ENCODE measurements at regions not wholly inside any gene's neighbourhood (a gene's known extent, or its start where the extent isn't known, plus 50 kb on each side); places are given as distances from the start of the nearest gene placed in this dataset.
"Not testable (repeated sequence)": the region's sequence is repeated elsewhere in the genome, so short reads cannot be mapped to it uniquely, and the experiment has no call there.

DNA sequence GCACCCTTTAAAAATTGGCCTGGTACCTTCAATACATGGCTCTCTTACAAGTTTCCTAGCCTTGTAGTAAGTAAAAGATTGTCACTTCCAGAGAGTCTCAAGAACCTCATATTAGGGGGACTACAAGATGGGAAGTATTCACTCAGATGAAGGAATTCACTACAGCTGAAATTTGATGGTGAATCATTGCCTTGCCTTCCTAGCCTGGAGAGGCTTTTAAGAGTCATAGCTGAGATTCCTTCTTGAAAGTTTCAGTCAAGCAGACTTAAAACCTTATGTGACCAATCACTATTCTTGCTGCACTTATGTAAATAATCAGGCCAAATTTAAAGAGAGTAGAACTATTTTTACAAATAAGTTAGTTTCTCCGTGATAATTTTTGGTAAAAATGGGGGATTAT, 451.6 kb downstream of the TRHDE start:
- DNase-seq: no peak
- intact Hi-C loops (cut with DNase I): no loop called here
- no peak for ATAC-seq

DNA sequence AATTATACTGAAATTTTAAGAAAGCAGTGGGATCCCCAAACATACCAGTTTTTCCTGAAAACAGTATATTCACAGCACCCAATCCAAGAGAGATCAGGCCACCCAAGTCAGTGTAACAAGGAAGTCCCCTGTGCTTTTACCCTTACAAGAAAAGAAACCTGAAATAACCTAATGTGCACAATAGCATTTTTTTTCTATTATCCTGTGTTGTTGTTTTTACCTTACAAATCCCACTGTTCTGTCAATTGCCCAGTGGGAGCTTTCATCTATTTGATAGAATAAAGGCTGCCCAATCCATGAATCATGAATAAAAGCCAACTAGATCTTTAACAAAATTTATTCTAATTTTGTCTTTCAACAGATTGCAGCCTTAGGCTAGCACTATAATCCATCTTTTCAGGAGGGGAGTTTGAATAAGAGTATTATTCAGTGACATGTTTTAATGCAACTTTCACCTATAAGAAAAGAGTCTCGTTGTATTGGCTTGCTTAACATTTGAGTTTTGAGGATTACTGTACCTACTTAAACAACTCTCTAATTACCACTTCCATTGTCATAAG, 457.4 kb downstream of the TRHDE start:
- intact Hi-C loops (cut with DNase I): no loop called here
- ATAC-seq (no peak), DNase-seq (no peak)

DNA sequence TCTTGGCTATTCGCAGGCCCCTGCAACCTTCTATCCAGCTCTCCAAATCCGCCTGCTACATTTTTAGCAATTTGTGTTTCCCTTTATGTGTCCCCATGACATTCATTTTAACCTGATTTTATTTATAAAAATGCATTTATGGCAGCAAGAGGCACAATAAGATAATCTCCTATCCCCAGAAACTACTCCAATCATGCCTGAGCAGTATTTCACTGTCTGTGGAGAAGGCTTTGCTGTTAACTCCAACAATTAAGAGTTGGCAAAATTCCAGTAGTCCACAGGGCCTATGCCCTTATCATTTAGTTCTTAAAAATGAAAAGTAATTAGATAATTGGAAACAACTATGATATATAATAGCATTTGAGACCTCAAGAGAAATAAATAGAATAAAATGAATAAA, 462.4 kb downstream of the TRHDE start:
- ATAC-seq (no peak), DNase-seq (no peak)
- intact Hi-C loops (cut with DNase I): no loop called here

DNA sequence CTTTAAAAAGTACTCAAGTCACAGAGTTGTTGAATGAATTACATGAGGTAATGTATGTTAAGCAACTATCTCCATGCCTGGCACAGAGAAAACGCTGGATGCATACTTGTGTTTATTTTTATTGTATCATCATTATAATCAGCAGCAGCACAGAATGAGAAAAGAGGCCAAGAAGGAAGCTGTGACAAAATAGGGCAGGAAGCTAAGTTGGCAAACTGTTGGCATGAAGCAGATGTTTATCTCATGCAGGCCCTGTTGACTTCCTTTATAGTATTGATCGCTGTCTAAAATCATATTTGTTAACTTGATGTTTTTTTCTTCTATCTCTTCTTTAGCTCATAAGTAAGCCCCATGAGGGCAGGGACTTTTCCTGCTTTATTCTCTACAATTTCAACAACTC, 466.6 kb downstream of the TRHDE start:
- intact Hi-C loops (cut with DNase I): no loop called here

DNA sequence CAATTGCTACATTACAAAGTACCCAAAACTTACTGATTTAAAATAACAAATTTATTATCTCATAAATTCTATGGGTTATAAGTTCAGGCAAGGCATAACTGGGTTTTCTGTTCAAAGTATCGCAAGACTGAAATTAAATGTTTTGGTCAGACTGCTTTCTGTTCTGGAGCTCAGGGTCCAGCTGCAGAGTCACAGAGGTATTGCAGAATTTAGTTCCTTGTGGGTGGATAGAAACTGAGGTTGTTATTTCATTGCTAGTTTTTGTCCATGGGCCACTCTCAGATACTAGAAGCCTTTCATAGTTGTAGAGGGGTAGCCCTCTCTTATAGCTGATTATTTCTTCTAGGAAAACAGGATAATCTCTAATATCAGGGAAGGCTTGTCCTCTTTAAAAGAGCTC, 467.9 kb downstream of the TRHDE start:
- ATAC-seq (no peak), DNase-seq (no peak)
- intact Hi-C loops (cut with DNase I): no loop called here

More for the DNA sequence above, 466.6 kb downstream of the TRHDE start:
- no peak for DNase-seq
- peak in 1 of 2 donors; percentile 31 for ATAC-seq

DNA sequence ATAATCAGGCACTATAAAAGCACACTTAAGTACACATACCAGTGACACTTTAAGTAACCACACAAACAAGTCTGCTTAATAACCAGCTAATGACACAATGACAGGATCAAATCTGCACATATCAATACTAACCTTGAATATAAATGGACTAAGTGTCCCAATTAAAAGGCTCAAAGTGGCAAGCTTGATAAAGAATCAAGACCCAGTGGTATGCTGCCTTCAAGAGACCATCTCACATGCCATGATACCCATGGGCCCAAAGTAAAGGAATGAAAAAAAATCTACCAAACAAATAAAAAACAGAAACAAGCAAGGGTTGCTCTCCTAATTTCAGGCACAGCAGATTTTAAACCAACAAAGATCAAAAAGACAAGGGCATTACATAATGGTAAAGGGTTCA, 470.4 kb downstream of the TRHDE start:
- intact Hi-C loops (cut with DNase I): no loop called here
- DNase-seq: no peak
- ATAC-seq: no peak

DNA sequence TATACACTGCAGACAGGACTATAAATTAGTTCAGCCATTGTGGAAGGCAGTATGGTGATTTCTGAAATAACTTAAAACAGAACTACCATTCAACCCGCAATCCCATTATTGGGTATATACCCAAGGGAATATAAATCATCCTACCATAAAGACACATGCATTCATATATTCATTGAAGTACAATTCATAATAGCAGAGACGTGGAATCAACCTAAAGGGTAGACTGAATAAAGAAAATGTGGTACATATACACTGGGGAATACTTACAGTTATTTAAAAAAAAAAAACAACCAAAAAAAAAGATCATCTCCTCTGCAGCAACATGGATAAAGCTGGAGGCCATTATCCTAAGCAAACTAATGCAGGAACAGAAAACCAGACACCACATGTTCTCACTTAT, 473.9 kb downstream of the TRHDE start:
- intact Hi-C loops (cut with DNase I): no loop called here
- DNase-seq: no peak
- ATAC-seq: no peak

DNA sequence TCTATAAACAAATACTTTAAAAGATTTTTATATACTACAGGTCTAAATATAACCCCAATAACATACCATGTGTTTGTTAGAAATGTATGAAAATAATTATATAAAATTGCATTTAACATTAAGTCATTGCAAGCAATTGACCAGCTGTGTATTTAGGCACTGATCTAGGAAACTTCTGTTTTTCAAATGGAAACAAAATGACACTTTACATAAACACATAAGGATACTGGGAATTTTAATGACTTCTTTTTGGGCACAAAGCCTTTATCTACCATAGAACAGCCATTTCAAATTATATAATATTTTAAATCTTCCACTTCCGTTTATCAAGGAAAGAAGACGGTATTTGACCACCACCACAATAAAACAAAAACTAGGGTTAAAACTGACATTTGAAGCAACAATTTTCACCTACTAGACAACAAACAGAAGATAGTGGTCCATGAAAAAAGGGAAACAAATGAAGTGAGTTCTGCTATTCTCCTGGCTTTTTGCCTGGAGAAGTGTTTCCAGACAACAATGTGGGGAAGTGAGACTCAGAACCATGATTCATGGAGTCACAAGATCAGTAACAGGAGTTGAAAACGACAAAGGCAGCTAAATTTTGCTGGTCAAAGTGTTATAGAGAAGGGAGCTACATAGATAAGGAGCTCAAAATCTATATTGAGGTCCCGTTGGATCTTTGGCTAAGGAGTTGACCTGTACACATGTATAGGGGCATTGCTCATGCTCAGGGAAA, 475.1 kb downstream of the TRHDE start:
- peak; percentile 33 to 44 for ATAC-seq
- DNase-seq: no peak

DNA sequence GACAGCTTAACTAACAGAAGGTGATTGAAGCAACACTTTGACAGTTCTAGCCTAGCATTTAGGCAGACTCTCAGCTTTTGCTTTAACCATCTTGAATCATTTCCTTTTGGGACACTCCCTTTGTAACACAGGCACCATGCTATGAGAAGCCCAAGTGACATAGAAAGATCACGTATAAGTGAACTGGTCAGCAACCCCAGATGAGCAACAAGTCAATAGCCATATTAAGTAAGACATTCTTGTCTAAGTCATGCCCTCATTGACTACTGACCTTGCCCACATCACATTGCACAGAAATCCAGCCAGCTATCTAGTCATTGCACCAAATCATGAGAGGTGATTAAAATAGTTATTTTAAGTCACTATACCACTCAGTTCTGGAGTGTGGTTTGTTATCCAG, 476.8 kb downstream of the TRHDE start:
- intact Hi-C loops (cut with DNase I): no loop called here
- ATAC-seq (no peak), DNase-seq (no peak)

More for the DNA sequence above, 475.1 kb downstream of the TRHDE start:
- intact Hi-C loops (cut with DNase I): no loop called here

DNA sequence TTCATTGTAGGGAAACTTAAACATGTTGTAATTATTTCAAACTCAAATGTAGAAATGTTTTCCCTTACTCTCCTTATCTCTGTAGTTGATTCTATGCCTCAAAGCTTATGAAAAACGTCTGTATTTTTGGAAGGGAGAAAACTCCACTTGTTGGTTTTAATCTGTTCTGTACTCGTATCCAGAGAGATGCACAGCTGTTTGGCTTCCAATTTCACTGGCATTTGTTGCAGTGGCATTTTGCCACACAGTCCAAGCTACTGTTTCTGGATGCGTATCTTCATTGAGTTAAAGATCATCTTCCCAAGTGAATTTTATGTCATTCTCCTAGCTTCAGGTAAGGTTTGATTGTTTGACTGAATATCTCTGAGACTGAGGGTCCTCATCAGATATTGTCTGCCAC, 481.4 kb downstream of the TRHDE start:
- no peak for ATAC-seq
- DNase-seq: no peak
- intact Hi-C loops (cut with DNase I): no loop called here

DNA sequence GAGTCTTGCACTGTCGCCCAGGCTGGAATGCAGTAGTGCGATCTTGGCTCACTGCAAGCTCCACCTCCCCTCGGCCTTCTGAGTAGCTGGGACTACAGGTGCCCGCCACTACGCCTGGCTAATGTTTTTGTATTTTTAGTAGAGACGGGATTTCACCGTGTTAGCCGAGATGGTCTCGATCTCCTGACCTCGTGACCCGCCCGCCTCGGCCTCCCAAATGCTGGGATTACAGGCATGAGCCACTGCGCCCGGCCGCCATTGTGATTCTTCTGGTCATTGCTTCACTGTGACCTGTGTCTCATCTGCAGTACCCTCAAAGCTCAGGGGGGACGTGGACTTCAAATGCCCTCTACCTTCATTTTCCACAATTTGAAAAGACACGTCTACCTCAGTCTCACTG, 481.9 kb downstream of the TRHDE start:
- intact Hi-C loops (cut with DNase I); DNase-seq; ATAC-seq: not testable (repeated sequence)

DNA sequence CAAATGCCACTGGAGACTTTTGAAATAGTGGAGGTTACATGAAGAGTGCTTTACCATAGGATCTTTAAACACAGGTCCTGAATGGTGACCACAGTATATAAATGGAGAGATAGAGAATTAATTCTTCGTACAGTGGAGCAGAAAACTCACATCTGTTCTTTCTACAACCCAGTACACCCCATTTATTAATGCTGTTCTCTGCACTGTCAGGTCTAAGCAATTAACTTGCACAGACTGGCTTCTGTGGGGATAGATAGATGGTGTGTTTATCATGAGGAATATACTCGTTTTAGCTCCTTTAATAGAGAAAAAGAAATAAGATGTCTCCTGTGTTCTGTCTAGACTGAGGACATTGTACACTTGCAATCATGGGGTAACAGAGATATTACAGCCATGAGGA, 494.3 kb downstream of the TRHDE start:
- ATAC-seq: no peak
- DNase-seq: no peak
- intact Hi-C loops (cut with DNase I): no loop called here

DNA sequence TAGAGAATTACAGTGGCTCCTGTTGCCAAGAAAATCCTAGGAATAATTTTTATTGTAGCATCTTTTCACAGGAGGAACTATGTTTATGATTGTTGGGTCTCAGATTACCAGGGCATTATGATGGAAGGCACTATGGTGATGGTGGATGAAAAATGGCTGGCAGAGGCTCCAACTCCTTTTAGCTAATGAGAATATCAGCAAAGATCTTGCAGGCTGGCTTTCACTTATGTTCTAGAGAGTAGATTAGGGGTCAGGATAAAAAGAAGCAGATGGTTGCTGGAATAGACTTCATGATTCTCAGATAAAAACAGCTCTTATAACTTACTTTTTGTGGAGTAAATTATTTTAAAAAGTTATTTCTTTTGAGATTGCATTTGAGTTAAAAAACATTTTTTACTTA, 501.9 kb downstream of the TRHDE start:
- ATAC-seq (no peak), DNase-seq (no peak)
- intact Hi-C loops (cut with DNase I): no loop called here

DNA sequence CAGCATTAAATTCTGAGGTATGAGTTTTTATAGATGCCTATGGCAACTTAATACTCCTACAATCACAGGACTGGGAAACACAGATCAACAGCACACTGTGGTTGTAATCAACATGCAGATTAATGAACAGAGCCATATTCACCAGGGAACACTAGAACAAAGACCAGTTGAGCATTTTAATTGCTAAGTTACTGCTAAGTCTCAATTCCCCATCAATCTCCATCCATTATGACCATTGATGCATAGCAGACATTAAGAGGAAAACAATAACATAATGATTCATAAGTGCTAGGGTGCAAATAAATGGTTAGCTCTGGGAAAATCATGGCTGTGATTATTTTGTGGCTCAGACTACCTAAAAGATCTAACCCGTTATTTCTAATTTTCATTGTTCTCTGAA, 505.6 kb downstream of the TRHDE start:
- DNase-seq: no peak
- intact Hi-C loops (cut with DNase I): no loop called here
- no peak for ATAC-seq

DNA sequence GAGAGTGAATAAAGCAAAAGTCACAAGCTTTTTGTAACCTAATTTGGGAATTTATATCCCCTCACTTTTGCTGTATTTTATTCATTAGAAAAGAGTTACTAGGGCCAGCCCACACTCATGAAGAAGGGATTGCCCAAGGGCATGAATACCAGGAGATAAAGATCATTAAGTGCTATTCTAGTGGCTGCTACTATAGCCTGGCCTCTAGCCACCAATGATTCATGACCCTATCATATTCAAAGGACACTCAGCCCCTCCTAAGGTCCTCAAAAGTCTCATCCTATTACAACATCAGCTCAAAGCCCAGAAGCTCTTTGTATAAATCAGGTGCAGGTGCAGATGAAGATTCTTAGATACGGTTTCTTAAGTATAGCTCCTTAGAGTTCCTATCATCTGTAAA, 518.1 kb downstream of the TRHDE start:
- DNase-seq: no peak
- intact Hi-C loops (cut with DNase I): no loop called here
- ATAC-seq: no peak

DNA sequence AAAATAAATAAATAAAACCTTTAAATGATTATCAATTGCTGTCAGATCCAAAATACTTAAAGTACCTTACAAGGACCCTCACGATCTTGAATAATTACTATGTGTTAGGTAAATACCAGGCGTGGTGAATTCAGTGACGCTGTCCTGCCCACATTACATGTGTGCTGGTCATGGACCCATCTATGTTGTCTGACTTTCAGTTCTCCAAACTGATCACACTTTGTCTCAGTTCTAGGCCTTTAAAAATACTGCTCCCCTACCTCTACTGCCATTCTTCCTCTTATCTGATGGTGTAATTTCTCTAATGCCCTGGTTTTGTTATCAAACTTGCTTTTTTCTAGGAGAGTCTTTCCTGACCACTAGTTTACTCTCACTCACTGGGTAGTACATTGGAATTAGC, 520.7 kb downstream of the TRHDE start:
- ATAC-seq (no peak), DNase-seq (no peak)
- intact Hi-C loops (cut with DNase I): no loop called here

DNA sequence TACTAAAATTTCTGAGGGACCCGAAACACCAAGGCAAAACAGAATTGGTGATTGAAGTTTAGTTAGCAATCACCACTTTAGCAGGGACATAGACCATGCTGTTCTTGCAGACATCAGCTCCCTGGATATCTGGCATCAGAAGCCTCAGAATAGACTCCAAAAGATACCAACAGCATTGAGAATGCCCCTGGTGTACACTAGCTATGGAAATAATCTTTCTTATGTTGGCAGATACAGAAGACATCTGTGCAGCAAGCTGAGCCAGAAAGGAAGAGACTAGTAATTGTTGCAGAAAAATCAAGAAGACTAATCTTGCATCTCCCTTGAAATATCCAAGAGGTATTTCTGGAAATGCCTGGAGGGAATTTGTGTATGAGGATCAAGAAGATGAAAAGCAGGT, 521.6 kb downstream of the TRHDE start:
- DNase-seq (no peak), ATAC-seq (no peak)
- intact Hi-C loops (cut with DNase I): no loop called here

DNA sequence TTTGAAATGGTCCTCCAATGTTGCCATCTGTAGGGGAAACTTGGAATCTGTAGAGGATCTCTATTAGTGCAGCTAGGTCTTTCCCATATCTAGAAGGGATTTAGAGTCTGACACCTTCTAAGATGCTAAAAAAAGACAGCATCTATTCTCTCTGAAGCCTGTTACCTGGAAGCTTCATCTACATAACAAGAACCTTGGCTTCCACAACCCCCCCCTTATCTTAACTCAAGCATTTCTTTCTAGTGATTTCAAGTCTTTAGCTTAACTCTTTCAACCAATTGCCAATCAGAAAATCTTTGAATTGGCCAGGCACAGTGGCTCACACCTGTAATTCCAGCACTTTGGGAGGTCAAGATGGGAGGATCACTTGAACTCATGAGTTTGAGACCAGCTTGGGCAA, 543.3 kb downstream of the TRHDE start:
- no peak for ATAC-seq
- no peak for DNase-seq
- intact Hi-C loops (cut with DNase I): no loop called here

DNA sequence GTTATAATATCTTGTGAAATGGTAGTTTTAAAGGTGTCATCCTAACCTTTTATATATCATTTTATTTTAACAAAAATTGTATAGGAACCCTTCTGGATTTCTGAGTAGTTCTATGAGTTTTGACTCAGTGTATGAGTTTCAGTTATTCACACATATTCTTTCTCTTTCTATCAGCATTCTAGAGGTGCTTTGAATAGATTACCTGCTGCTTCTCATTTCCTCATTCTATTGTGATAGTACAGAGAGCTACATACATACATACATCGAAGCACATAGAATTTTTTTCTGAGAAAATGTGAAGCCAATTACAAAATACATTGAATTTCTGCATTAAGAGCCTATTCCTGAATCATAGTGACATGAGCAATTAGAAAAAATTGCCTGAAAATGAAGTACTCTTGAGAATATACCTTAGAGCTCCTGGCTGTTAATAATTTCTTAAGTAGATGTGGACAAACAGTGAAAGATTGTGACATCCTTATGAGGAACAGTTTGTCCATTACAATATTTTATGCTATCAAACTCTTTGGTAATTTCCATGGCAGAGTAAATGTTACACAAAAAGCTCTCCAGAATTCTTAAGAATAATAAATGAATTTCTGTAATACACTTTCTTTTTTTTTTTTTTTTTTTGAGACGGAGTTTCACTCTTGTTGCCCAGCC, 556.6 kb downstream of the TRHDE start:
- no peak for DNase-seq
- no peak for ATAC-seq
- intact Hi-C loops (cut with DNase I): no loop called here

DNA sequence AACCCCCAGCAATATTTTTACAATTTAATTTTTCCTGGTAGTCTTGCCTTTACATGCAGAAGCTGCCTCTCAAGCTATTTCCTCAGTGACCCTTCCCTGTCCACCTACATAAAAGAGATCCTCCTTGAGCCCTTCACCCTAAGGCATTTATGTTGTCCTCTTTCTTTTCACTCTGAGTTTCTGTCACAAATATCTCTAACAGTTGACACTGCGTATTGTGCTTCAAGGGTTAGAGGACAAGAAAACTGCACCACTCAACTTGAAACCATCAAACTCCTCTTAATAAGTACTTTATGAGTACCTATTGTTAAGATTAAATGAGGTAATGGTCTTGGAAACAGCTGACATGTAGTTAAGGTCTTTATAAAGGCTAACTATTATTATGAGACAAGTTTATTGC, 557.7 kb downstream of the TRHDE start:
- intact Hi-C loops (cut with DNase I): no loop called here
- no peak for DNase-seq
- ATAC-seq: no peak

DNA sequence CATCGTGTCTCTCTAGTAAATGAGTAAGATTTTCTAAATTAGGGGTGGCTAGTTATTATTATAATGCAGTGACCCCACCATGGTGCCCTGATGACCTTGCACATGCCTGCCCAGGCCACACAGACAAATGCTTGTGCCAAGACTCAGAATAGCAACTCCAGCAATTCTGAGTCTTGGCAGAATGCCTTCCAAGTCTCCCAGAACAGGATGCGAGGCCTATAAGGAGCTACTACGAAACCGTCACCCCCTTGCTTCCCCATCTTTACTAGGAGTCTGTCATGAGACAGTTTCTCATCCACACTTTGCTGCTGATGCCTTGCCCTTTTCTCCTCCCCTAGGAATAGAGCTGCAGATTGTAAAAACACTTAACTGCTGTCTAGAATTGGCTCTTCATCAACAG, 559.9 kb downstream of the TRHDE start:
- intact Hi-C loops (cut with DNase I): no loop called here
- ATAC-seq (peak in 1 of 2 donors; percentile 18), DNase-seq (no peak)

All from left cardiac atrium (tissue), 4 donors.